ENCODE measurements at regions not wholly inside any gene's neighbourhood (a gene's known extent, or its start where the extent isn't known, plus 50 kb on each side); places are given as distances from the start of the nearest gene placed in this dataset.
"Not testable (repeated sequence)": the region's sequence is repeated elsewhere in the genome, so short reads cannot be mapped to it uniquely, and the experiment has no call there.

DNA sequence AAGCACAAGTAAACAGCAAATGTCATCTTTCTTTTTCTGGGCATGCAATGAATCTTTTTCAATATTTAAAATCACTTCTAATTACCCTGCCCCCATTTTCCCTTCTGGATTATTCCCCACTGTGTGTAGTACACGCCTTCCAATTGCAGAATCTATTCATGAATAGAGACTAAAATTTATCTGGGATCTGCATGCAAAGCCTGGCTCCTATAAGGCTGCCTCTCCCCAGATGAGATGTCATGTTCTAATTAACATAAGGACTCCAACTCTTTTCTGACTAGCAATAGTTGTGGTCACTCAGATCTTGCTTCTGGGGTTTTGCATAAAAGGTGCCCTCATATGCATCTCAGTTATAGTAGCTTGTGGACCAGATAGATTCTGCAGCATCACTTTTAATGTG is 473.5 kb downstream of the BTG1 start:
- no peak for DNase-seq (ENCODE audit: low spot score)

DNA sequence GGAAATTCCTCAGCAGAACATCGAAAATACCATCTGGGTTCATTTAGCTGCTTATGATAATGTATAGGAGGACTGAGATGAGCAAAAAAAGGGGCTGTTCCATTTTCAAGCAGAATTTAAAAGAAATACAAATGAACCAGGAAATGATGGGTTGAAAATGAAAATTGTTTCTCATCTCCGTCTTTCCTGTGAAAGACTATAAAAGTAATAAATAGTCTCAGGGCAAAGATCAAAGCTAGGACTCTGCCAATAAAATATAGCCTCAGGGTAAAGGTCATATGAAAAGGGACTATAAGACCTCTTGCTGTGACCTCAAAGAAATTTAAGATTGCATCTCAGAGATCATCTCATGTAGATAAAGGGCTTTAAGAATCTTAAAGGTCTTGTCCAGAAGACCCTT is 478.0 kb downstream of the BTG1 start:
- DNase-seq (ENCODE audit: low spot score): no peak

DNA sequence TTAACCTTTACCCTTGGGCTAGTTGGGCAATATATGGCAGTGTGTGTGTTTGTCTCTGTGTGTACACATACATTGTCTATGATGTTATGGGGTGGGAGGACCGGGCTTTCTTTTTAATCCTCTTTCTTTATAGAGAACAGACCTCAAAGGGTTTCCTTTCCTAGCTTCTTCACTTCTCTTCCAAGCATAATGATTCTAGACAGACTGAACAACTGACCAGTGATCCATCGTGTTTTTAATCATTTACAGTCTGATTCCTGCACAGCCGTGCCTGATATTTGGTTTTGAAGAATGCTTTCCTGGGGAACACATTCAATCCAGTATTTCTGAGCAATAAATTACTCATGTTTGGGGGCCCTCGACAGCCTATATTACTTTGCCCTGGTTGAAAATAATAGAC is 481.1 kb upstream of the DCN start:
- no peak for DNase-seq (ENCODE audit: low spot score)

DNA sequence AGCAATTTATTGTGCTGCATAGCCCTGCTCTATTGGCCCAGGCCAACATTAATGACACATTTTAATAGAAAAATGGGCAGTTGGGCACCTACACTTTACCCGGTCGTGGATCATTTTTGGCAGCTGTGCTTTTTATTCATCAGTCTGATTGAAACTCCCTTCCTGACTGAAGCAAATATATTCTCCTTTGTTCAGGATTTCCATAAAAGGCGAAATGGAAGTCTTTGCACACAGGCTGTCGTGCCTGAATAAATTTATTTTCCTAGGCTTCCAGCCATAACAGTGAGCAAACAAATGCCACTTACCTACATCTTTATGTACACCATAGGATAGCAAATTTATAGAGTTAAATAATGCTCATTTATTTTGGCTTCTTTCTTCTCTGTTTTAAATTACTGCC is 480.7 kb upstream of the DCN start:
- no peak for DNase-seq (ENCODE audit: low spot score)

DNA sequence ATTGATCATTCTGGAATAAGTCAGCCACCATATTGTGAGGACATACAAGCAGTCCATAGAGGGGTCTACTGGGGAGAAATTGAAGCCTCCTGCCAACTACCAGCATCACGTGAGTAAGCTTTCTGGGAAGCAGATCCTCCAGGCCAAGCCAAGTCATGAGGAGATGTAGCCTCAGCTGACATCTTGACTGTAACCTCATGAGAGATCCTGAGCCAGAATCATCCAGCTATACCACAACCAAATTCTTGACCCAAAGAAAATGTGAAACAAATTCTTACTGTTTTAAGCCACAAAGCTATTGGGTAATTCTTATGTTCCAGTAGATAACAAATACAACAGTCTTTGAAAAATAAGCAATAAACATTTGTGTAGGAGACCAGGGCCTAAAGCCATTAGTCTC is 479.4 kb upstream of the DCN start:
- no peak for DNase-seq (ENCODE audit: low spot score)

DNA sequence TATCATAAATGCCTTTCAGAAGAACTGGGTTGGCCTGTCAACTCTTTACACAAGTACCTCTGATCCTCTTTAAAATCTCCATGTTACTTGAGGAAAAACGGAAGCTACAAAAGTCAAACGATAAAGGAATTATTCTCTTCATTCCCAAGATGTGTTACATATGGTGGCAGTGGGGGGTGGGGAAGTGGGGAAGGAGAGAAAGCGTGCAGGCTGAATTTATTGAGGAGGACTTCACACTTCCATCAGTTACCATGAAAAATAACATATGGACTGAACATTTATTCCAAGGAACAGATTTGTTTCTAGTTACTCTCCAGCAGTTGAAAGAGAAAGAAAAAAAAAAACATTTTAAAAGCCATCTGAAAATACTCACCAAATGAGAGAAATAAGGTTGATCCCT is 474.4 kb upstream of the DCN start:
- DNase-seq (ENCODE audit: low spot score): no peak

DNA sequence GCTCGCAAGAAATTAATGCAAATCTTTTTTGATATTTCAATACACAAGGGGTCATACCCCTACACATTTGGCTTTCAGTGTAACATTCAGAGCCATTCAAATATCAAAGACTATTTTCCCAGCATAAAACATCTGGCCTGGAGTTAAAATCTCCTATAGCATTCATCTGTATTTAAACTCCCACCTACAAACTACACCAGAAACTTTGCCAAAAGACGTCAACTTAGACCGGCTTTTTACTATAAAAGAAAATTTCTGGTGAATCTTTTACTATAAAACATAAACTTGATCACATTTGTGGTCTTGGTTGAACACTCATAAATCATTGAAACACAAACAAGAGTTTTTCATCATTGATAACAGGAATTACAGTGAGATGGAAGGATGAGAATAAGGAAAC is 473.3 kb upstream of the DCN start:
- DNase-seq (ENCODE audit: low spot score): no peak

DNA sequence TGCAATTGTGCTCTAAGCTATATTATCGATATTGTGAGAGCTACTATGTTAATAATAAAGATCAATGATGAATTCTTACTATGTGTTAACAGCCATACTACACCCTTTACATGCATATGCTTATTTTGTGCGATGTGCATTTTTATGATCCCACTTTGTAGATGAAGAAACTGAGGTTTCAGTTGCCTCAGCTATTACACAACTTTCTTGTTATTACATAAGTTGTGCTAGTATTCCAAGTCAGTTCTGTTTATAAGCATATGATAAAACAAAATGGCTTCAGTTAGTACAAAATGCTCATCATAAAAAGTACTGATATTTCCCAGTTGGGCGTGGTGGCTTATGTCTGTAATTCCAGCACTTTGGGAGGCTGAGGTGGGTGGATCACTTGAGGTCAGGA is 471.5 kb upstream of the DCN start:
- DNase-seq (ENCODE audit: low spot score): no peak

DNA sequence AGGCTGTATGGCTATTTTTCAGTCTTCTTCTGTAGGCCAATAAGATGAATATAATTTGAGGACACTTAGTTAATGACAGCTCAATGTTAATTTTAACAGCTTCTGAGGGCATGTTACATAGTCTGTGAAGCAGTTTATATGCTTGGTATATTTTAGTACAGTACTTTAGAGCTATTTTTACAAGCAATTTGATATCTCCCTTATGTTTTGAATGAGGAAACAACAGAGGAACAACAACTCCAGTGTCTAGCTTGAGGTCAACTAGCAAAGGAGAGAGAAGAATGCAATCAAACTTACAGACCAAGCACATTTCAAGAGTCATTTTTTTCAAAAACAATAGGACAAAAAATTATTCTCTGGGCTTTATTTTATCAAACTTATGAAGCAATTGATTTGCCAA is 469.1 kb upstream of the DCN start:
- no peak for DNase-seq (ENCODE audit: low spot score)

DNA sequence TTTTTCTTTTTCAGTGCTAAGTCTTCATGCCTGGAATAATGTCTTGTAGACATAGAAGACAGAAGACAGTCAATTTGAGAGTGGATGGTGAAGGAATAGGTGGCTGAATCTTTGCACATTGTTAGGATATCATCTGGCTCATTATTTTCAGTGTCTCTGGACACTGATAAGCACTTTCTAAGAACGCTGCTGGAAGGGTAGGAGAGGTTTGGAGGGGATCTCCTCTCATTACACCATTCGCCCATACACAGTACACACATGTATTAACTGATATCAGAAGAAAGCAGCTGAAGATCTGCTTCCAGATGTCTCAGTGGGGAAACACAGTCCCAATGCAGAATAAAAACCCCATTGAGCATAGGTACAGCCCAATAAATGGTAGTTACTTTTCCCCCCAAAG is 461.1 kb upstream of the DCN start:
- no peak for DNase-seq (ENCODE audit: low spot score)

DNA sequence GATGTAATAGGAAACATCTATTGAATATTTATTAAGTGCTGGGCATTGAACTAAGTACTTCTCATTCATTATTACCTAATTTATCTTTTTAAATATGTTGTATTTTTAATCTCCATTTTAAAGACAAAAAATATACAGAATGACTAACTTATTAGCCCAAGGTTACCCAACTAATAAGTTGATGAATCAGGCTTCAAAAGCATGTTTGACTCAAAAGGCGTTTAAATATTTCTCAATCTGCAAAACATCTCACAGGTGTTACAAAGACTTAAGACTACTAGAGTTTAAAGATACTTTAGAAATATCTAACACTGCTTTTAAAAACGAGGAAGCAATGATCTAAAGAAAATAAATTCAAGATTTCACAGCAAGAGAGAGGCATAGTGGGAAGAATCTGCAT is 457.4 kb upstream of the DCN start:
- DNase-seq (ENCODE audit: low spot score): no peak

DNA sequence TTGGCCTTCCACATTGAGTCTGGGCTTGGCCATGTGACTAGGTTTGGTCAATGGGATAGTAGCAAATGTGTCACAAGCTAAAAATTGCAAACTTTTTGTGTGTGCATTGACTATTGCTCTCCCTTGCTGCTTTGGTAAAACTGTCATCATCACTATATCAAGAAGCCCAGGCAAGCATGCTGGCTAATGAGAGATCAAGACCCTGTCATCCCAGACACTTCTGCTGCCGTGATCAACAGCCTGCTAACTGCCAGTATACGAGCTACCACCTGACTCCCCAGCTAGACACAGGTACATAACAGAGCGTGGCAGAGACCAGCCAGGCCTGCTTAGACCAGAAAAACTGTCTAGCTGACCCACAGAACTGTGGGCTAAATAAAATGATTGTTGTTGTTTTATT is 456.7 kb upstream of the DCN start:
- DNase-seq (ENCODE audit: low spot score): no peak

DNA sequence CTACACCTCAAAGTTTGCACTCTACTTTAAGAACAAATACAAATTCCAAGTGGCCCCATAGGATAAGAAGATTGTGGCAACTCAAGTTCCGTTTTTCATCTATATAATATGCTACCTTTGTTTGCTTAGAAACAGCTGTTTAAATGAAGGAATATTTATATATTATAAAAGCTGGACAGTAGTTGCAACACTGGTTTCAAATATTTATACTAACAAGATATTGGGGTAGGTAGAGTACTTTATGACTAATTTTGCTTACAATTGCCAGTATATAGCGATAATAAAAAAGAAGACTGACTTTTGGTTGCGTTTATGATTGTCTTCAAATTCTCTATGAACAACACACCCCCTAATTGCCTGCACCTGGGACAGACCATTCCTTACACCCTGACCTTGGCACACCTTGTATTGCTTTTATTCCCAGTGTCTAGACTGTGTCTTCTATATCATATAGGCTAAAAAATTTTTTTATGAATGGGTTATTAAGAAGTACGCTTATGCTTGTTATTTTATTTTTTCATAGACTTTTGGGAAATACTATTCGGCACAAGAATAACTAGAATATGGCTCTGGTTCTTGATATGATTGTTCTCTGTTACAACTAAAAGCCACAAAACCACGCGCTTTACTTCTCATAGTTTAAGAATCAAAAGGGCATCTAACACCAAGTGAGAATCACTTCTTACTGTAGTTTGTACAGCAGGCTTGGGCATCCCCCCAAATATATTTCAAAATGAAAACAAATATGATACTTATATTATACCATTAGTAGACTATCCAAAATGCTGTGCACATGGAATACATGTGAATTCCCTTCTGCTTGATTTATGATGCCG is 455.4 kb upstream of the DCN start:
- no peak for DNase-seq (ENCODE audit: low spot score)

DNA sequence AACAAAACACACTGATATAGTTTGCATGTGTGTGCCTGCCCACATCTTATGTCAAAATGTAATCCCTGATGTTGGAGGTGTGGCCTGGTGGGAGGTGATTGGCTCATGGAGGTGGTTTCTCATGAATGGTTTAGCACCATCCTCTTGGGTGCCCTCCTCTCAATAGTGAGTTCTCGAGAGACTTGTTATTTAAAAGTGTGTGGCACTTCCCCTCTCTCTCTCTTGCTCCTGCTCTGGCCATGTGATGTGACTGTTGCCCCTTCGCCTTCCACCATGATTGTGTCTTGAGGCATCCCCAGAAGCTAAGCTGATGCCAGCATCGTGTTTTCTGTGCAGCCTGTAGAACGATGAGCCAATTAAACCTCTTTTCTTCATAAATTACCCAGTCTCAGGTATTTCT is 454.1 kb upstream of the DCN start:
- DNase-seq (ENCODE audit: low spot score): no peak

DNA sequence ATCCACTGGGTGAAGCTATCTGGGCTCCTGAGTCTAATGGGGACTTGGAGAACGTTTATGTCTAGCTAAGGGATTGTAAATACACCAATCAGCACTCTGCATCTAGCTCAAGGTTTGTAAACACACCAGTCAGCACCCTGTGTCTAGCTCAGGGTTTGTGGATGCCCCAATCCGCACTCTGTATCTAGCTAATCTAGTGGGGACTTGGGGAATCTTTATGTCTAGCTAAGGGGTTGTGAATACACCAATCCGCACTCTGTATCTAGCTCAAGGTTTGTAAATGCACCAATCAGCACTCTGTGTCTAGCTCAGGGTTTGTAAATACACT is 451.7 kb upstream of the DCN start:
- not testable (repeated sequence) for DNase-seq (ENCODE audit: low spot score)

DNA sequence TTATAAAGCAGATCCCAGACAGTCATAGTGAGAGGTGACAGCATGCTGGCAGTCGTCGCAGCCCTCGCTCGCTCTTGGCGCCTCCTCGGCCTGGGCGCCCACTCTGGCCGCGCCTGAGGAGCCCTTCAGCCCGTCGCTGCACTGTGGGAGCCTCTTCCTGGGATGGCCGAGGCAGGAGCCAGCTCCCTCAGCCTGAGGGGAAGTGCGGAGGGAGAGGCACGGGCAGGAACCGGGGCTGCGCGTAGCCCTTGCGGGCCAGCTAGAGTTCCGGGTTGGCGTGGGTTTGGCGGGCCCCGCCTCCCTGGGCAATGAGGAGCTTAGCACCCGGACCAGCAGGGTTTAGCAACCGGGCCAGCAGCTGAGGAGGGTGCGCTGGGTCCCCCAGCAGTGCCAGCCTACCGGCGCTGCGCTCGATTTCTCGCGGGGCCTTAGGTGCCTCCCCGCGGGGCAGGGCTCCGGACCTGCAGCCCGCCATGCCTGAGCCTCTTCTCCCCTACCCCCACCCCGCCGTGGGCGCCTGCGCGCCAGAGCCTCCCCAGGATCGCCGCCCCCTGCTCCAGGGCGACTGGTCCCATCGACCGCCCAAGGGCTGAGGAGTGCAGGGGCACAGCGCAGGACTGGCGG is 451.2 kb upstream of the DCN start:
- no peak for DNase-seq (ENCODE audit: low spot score)

DNA sequence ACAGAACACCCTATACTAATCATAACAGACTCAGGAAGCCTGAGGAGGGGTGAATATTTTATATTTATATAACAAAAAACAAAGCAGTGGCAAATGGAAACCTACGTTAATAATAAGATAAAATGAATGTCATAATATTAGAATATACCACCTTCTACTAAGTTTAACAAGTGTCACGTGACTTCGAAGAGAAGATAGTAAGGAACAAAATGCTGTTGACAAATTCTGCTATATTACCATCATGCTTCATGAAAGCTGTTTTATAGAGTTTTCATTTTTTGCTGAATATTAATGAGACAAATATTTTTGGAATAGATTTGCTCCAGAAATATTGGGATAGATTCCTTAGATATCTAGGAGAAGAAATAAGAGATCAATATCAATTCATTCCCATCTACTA is 450.6 kb upstream of the DCN start:
- DNase-seq (ENCODE audit: low spot score): no peak

DNA sequence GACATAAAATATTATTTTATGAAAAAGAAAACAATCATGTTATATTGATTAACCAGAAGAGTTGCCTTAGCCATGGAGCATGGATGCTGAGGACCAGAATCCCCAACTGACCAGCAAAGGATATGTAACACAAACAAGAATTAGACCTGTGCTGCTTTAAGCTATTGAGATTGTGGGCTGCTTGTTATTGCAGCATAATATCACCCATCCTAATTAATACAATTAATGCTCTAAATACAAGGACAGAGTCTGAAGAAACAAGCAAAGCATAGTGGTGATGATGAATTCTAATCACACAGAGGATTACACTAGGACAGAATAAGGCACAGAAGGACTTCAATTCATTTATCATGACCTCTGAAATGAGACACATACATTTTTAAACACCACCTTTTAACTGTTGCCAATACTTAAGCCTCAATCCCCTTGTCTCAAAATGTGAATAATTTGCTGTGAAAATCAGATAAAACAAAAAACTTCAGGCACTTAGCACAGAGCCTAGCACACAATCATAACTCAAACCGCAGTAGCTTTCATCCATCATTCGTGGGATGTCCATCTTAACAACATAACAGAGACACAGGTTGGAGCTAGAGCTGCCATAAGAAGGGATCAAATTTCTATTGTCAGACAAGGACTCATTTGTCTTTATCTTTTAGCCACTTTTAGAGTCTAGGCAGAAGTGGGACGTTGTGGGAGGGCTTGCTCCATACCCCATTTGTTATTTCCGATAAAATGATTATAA is 449.6 kb upstream of the DCN start:
- no peak for DNase-seq (ENCODE audit: low spot score)

DNA sequence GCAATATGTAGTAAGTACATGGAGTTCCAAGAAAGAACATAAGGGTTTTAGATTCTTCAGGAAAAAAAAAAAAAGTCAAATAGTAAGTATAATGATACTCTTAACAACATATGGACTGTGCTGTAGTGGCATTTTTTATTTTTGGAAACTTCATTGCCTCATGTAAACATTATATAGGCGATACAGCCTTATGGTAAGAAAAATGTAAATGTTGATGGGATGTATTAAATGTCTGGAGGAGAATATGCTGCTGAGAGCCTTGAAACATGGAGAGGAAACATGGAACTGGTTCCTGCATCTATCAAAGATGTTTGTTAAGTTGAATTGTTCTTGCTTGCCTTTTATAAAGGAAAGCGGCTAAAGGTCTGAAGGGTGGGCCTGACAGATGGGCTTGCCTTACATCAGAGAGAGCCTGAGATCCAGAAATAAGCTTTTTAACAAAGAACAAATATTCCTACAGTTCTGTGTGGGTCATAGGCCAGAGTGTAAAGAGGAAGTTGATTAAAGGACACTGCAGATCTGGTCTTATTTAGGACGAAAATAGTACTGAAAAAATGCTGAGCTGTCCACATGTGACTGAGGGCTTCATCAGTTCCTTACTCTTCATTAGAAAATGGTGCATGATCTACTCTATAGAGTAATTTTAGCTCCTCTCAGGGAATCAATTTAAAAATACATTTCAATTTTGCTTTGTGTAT is 448.1 kb upstream of the DCN start:
- DNase-seq (ENCODE audit: low spot score): no peak

DNA sequence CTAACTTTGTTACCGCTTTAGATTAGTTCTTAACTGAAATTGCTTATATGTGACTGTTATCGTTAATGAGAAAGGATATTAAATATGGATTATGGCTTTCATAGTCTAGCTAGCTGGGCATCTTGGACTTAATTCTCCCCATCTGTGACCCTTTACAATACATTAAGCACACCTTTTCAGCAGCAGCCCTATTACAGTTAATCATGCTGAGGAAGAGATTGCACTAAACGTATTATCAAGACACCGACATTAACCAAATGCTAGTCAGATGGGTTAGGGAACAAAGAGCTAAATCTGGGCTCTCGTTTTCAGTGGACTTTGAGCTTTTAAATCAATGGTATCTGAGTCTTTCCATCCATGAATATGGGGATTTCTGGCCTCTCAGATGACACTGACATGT is 447.5 kb upstream of the DCN start:
- DNase-seq (ENCODE audit: low spot score): no peak

DNA sequence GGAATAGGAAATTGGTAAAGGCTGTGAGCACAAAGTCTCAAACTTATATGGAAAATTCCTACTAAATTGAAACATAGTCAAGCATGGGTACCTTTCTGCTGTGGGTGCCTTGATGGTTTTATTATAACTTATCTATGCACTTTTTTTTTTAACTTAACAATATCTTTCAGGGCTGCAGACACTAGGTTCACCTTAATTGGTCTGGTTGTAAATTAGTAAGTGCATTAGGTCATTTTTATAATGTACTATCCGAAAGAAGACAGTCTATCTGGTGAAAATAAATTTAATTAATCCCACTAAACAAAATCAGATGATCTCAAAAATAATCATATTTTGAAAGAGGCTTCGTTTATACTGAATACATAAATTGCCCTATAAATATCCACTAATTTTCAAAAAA is 446.8 kb upstream of the DCN start:
- no peak for DNase-seq (ENCODE audit: low spot score)

DNA sequence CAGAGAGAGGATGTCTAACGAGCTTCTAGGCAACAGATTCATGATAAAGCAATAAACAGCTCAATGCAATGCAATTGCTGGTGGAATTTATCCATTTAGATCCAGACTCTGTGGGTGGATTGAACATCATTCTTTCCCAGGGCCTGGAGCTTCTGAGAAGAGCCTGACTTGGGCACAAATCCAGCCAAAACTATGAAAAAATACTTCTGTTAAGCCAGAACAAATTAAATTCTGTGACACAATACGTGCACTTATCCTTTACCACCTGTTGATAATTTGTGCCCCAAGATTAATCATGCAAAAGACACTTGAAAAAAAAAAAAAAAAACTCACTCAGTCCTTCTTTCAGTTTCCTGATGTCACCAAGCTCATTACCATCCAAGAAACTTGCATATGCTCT is 446.0 kb upstream of the DCN start:
- DNase-seq (ENCODE audit: low spot score): no peak

DNA sequence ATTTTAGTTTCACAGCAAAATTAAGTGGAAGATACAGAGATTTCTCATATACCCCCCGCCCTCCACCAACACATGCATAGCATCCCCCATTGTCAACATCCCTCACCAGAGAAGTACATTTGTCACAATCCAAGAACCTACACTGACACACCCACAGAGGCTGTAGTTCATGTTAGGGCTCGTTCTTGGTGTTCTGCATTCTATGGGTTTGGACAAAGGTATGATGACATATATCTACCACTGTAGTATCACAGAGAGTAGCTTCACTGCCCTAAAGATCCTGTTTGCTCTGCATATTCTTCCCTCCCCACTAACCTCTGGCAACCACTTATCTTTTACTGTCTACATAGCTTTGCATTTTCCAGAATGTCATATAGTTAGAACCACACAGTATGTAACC is 444.6 kb upstream of the DCN start:
- DNase-seq (ENCODE audit: low spot score): no peak

Measured in CD4-positive, alpha-beta T cell treated with Interleukin-2 at 100 ng/mL for 4 hours (primary cell).